ENCODE measurements at regions not wholly inside any gene's neighbourhood (a gene's known extent, or its start where the extent isn't known, plus 50 kb on each side); places are given as distances from the start of the nearest gene placed in this dataset.

DNA sequence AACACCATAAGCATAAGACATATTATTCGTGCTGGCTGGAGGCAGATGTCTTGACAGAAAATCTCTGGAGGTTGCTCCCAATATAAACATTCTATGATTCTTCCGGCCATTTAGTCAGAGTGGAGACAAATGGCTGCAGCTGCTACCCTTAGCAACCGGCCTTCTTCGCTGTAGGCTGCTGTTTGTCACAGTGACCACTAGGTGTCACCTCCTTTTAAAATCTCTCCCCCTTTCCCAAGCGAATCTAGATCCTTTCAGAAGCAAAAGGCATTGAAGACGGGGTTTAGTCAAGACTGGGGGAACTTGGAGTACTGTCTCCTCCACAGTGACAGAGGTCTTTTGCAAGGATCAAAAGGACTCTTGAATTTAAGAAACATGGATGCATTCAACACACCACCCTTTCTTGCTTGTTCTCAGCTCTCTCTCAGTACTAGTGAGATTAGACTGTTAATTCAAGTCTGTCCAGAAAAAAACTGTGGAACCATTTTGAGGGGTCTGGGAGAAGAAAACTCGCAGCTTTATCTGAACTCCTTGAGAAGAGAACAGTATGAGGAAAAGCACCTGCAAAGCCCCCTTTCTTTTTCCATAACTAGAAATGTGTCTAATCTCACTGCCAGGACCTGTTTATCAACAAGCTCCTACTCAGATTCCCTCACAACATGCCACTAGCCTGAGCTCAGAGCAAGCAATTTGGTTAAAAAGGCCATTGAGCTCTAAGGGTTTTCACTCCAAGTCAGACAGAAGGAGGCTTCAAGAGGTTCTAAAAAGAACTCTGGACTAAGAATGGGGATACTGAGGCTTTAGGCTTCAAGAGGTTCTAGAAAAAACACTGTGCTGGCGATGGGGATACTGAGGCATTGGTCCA lies 408.3 kb upstream of the PLXNA2 start:
- no peak for TF ChIP-seq EZH2 (IDR thresholded peaks at IDR 0.05; ENCODE audit: insufficient read depth, low read length)
- TF ChIP-seq, protein P1, sequence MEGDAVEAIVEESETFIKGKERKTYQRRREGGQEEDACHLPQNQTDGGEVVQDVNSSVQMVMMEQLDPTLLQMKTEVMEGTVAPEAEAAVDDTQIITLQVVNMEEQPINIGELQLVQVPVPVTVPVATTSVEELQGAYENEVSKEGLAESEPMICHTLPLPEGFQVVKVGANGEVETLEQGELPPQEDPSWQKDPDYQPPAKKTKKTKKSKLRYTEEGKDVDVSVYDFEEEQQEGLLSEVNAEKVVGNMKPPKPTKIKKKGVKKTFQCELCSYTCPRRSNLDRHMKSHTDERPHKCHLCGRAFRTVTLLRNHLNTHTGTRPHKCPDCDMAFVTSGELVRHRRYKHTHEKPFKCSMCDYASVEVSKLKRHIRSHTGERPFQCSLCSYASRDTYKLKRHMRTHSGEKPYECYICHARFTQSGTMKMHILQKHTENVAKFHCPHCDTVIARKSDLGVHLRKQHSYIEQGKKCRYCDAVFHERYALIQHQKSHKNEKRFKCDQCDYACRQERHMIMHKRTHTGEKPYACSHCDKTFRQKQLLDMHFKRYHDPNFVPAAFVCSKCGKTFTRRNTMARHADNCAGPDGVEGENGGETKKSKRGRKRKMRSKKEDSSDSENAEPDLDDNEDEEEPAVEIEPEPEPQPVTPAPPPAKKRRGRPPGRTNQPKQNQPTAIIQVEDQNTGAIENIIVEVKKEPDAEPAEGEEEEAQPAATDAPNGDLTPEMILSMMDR (IDR thresholded peaks at IDR 0.05; ENCODE audit: insufficient read depth, low read depth, low read length), result peak; percentile 94
